ENCODE measurements at regions not wholly inside any gene's neighbourhood (a gene's known extent, or its start where the extent isn't known, plus 50 kb on each side); places are given as distances from the start of the nearest gene placed in this dataset.

- intact Hi-C loops (cut with micrococcal nuclease), result no loop called here
These were observed 447.8 kb downstream of the USP25 start for GRCh38 chr21:16177532-16177931.

GRCh38 chr21:16179773-16180172, 450.0 kb downstream of the USP25 start:
- intact Hi-C loops (cut with micrococcal nuclease), result no loop called here

GRCh38 chr21:16180614-16181013, 450.8 kb downstream of the USP25 start:
- intact Hi-C loops (cut with micrococcal nuclease), result no loop called here

GRCh38 chr21:16181018-16181417, 451.2 kb downstream of the USP25 start:
- intact Hi-C loops (cut with micrococcal nuclease), result no loop called here

GRCh38 chr21:16185766-16186165, 456.0 kb downstream of the USP25 start:
- intact Hi-C loops (cut with micrococcal nuclease), result no loop called here

- intact Hi-C loops (cut with micrococcal nuclease), result no loop called here
These were observed 457.0 kb downstream of the USP25 start for GRCh38 chr21:16186742-16187141.

- intact Hi-C loops (cut with micrococcal nuclease), result no loop called here
These were observed 458.0 kb downstream of the USP25 start for GRCh38 chr21:16187603-16188301.

GRCh38 chr21:16192902-16193301, 463.1 kb downstream of the USP25 start:
- intact Hi-C loops (cut with micrococcal nuclease), result no loop called here

- intact Hi-C loops (cut with micrococcal nuclease), result no loop called here
These were observed 463.8 kb downstream of the USP25 start for GRCh38 chr21:16193496-16194094.

GRCh38 chr21:16194095-16194787, 464.5 kb downstream of the USP25 start:
- intact Hi-C loops (cut with micrococcal nuclease), result no loop called here

GRCh38 chr21:16194788-16195537, 465.2 kb downstream of the USP25 start:
- intact Hi-C loops (cut with micrococcal nuclease), result no loop called here

- intact Hi-C loops (cut with micrococcal nuclease), result no loop called here
These were observed 465.7 kb downstream of the USP25 start for GRCh38 chr21:16195538-16195910.

- intact Hi-C loops (cut with micrococcal nuclease), result no loop called here
These were observed 466.2 kb downstream of the USP25 start for GRCh38 chr21:16196001-16196400.

GRCh38 chr21:16198546-16198945, 468.8 kb downstream of the USP25 start:
- intact Hi-C loops (cut with micrococcal nuclease), result no loop called here

- intact Hi-C loops (cut with micrococcal nuclease), result no loop called here
These were observed 469.8 kb downstream of the USP25 start for GRCh38 chr21:16199539-16199938.

- intact Hi-C loops (cut with micrococcal nuclease), result no loop called here
These were observed 471.9 kb downstream of the USP25 start for GRCh38 chr21:16201718-16202117.

GRCh38 chr21:16205527-16205926, 475.7 kb downstream of the USP25 start:
- intact Hi-C loops (cut with micrococcal nuclease), result no loop called here

GRCh38 chr21:16211339-16212303, 481.8 kb downstream of the USP25 start:
- intact Hi-C loops (cut with micrococcal nuclease), result no loop called here

- intact Hi-C loops (cut with micrococcal nuclease), result no loop called here
These were observed 483.7 kb downstream of the USP25 start for GRCh38 chr21:16213518-16213917.

GRCh38 chr21:16215193-16215592, 485.4 kb downstream of the USP25 start:
- intact Hi-C loops (cut with micrococcal nuclease), result no loop called here

GRCh38 chr21:16215663-16216183, 485.9 kb downstream of the USP25 start:
- intact Hi-C loops (cut with micrococcal nuclease), result no loop called here
